ENCODE measurements at regions not wholly inside any gene's neighbourhood (a gene's known extent, or its start where the extent isn't known, plus 50 kb on each side); places are given as distances from the start of the nearest gene placed in this dataset.

GRCh38 chr10:49243610-49244283 lies 55.2 kb upstream of the C10orf71 start:
- intact Hi-C loops (cut with micrococcal nuclease; ENCODE audit: unreplicated experiment), result no loop called here
- Mint-ChIP-seq H3K4me3 (ENCODE audit: low read depth, unreplicated experiment) (no peak overlapping the region), H3K27me3 (ENCODE audit: unreplicated experiment) (peaks cover 72% of the 10 kb centered on the region), H3K27ac (ENCODE audit: unreplicated experiment) (no peak overlapping the region), H3K9me3 (ENCODE audit: low read depth, unreplicated experiment) (no peaks in the 10 kb centered on the region), H3K36me3 (ENCODE audit: insufficient read depth, unreplicated experiment) (no peaks in the 10 kb centered on the region), H3K4me1 (ENCODE audit: low read depth, unreplicated experiment) (no peaks in the 10 kb centered on the region)
- BruUV-seq (replicated peaks), result no TSS peak
- no peak for DNase-seq
- TF ChIP-seq CTCF (IDR thresholded peaks at IDR 0.05; ENCODE audit: unreplicated experiment), result no peak
- CTCF ChIA-PET, result no interaction called here

GRCh38 chr10:49243139-49243538 lies 54.9 kb upstream of the TMEM273 start:
- Mint-ChIP-seq H3K4me1 (ENCODE audit: low read depth, unreplicated experiment) (no peaks in the 10 kb centered on the region), H3K4me3 (ENCODE audit: low read depth, unreplicated experiment) (no peak overlapping the region), H3K27ac (ENCODE audit: unreplicated experiment) (no peak overlapping the region), H3K36me3 (ENCODE audit: insufficient read depth, unreplicated experiment) (no peaks in the 10 kb centered on the region), H3K9me3 (ENCODE audit: low read depth, unreplicated experiment) (no peaks in the 10 kb centered on the region), H3K27me3 (ENCODE audit: unreplicated experiment) (peaks cover 78% of the 10 kb centered on the region)
- TF ChIP-seq CTCF (IDR thresholded peaks at IDR 0.05; ENCODE audit: unreplicated experiment), result no peak
- no peak for DNase-seq
- CTCF ChIA-PET, result no interaction called here
- BruUV-seq (replicated peaks), result no TSS peak
- intact Hi-C loops (cut with micrococcal nuclease; ENCODE audit: unreplicated experiment), result no loop called here

- no peaks in the 10 kb centered on the region for H3K9me3 Mint-ChIP-seq (ENCODE audit: low read depth, unreplicated experiment)
- intact Hi-C loops (cut with micrococcal nuclease; ENCODE audit: unreplicated experiment), result no loop called here
- no TSS peak for BruUV-seq (replicated peaks)
- H3K4me3 Mint-ChIP-seq (ENCODE audit: low read depth, unreplicated experiment), result no peak overlapping the region
- no peak for TF ChIP-seq CTCF (IDR thresholded peaks at IDR 0.05; ENCODE audit: unreplicated experiment)
- CTCF ChIA-PET, result no interaction called here
- H3K27ac Mint-ChIP-seq (ENCODE audit: unreplicated experiment), result no peak overlapping the region
- no peaks in the 10 kb centered on the region for H3K36me3 Mint-ChIP-seq (ENCODE audit: insufficient read depth, unreplicated experiment)
- peaks cover 83% of the 10 kb centered on the region for H3K27me3 Mint-ChIP-seq (ENCODE audit: unreplicated experiment)
- no peak for DNase-seq
- H3K4me1 Mint-ChIP-seq (ENCODE audit: low read depth, unreplicated experiment), result no peaks in the 10 kb centered on the region
Observed at GRCh38 chr10:49242604-49243003, 54.4 kb upstream of the TMEM273 start.

- CTCF ChIA-PET, result no interaction called here
- H3K27me3 Mint-ChIP-seq (ENCODE audit: unreplicated experiment), result peaks cover 86% of the 10 kb centered on the region
Observed at GRCh38 chr10:49241385-49241784, 53.2 kb upstream of the TMEM273 start.

More at GRCh38 chr10:49241385-49241784, 53.2 kb upstream of the TMEM273 start:
- H3K9me3 Mint-ChIP-seq (ENCODE audit: low read depth, unreplicated experiment), result no peaks in the 10 kb centered on the region
- no peaks in the 10 kb centered on the region for H3K36me3 Mint-ChIP-seq (ENCODE audit: insufficient read depth, unreplicated experiment)
- no TSS peak for BruUV-seq (replicated peaks)
- no peak for DNase-seq
- no peaks in the 10 kb centered on the region for H3K4me1 Mint-ChIP-seq (ENCODE audit: low read depth, unreplicated experiment)
- no peak overlapping the region for H3K27ac Mint-ChIP-seq (ENCODE audit: unreplicated experiment)
- H3K4me3 Mint-ChIP-seq (ENCODE audit: low read depth, unreplicated experiment), result no peak overlapping the region
- intact Hi-C loops (cut with micrococcal nuclease; ENCODE audit: unreplicated experiment), result no loop called here
- TF ChIP-seq CTCF (IDR thresholded peaks at IDR 0.05; ENCODE audit: unreplicated experiment), result no peak

All from Calu3 (cell line).